DOHH2 (cell line): ENCODE measurements at regions not wholly inside any gene's neighbourhood (a gene's known extent, or its start where the extent isn't known, plus 50 kb on each side); places are given as distances from the start of the nearest gene placed in this dataset.

Experiments
- EZH2phosphoT487 ChIP-seq: fragments of 200-600 bp; sonication (generic); IDR thresholded peaks from 2 replicates; pipeline ENCODE4 v1.6.1; 2017; ENCODE audit warnings: borderline replicate concordance, mild to moderate bottlenecking, antibody characterized with exemption, low read length, moderate library complexity, mixed read lengths
- TF ChIP-seq, protein P1 (sequence below): fragments of 200-600 bp; sonication (generic); IDR thresholded peaks from one replicate; pipeline ENCODE4 v1.5.1; 2014; ENCODE audit warnings: antibody characterized with exemption, mild to moderate bottlenecking, low read depth, low read length; ENCODE audit not compliant: poor library complexity, severe bottlenecking

DNA sequence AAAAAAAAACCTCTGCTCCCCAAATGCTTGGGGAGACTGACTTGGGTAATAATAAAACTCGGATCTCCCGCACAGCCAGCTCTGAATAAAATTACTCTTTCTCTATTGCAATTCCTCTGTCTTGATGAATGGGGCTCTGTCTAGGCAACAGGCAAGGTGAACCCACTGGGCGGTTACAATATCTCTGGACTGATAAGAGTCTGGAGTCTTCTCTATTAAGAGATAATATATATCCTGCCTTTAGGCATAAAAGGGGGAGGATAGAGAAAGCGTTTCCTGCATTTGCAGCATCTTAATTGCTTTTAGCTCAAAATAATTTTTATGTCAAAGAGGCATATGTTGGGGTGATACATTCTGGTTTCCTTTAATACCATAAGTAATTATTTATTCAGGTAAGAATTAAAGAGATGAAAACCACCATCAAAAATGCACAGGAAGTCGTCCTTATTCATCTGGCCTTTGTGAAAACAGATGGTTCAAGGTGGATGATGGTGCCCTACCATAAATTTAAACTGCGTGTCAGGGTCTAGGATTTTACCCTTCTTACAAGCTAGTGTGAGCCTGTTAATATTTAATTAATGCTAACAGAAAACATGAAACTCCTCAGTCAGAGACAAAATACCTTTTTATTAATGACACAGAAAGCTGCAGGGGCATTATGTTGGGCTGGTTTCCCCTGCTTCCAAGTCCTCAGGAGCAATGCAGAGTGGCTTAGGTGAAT is 736.8 kb downstream of the SOCS6 start:
- TF ChIP-seq, protein P1, sequence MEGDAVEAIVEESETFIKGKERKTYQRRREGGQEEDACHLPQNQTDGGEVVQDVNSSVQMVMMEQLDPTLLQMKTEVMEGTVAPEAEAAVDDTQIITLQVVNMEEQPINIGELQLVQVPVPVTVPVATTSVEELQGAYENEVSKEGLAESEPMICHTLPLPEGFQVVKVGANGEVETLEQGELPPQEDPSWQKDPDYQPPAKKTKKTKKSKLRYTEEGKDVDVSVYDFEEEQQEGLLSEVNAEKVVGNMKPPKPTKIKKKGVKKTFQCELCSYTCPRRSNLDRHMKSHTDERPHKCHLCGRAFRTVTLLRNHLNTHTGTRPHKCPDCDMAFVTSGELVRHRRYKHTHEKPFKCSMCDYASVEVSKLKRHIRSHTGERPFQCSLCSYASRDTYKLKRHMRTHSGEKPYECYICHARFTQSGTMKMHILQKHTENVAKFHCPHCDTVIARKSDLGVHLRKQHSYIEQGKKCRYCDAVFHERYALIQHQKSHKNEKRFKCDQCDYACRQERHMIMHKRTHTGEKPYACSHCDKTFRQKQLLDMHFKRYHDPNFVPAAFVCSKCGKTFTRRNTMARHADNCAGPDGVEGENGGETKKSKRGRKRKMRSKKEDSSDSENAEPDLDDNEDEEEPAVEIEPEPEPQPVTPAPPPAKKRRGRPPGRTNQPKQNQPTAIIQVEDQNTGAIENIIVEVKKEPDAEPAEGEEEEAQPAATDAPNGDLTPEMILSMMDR: no peak
- TF ChIP-seq EZH2phosphoT487: no peak
